Adrenal gland (tissue), 9 donors: ENCODE measurements at regions not wholly inside any gene's neighbourhood (a gene's known extent, or its start where the extent isn't known, plus 50 kb on each side); places are given as distances from the start of the nearest gene placed in this dataset.

ENCODE experiments used
- DNase-seq, 7 donors: peaks; one replicate each; pipeline ENCODE4 v3.0.0-alpha.2; 2019 to 2020
- H3K27ac ChIP-seq, 5 donors: fragments of 200-600 bp; sonication (generic) in 4 of 5; 1 replicate in 3 of 5; 2 replicates in 2 of 5; pipeline versions ENCODE4 v1.5.1 to v1.8.0; 2016 to 2020; ENCODE audit warnings: mild to moderate bottlenecking in 1 of 5
- H3K27me3 ChIP-seq: fragments of 200-600 bp; 2 replicates; pipeline ENCODE4 v1.8.0; 2021
- H3K36me3 ChIP-seq, 2 donors: fragments of 200-600 bp; replicated peaks in 1 of 2; 1 replicate in 1 of 2; 2 replicates in 1 of 2; pipeline versions ENCODE4 v1.5.1 to v1.8.0; 2018 to 2022
- H3K4me1 ChIP-seq, 2 donors: fragments of 200-600 bp; replicated peaks in 1 of 2; 1 replicate in 1 of 2; 2 replicates in 1 of 2; pipeline versions ENCODE4 v1.5.1 to v1.8.0; 2018 to 2021
- H3K4me3 ChIP-seq, 4 donors: fragments of 200-600 bp; sonication (generic) in 3 of 4; one replicate each; pipeline ENCODE4 v1.5.1; 2016 to 2018
- H3K9me3 ChIP-seq, 3 donors: fragments of 200-600 bp; sonication (generic) in 1 of 3; replicated peaks in 1 of 3; 1 replicate in 2 of 3; 2 replicates in 1 of 3; pipeline versions ENCODE4 v1.5.1 to v1.8.0; 2016 to 2021
- CTCF ChIP-seq, 6 experiments: fragments of 450-650 bp in 4 of 6; fragments of 200-600 bp in 2 of 6; sonication (generic) in 1 of 6; IDR thresholded peaks; 1 replicate in 5 of 6; 2 replicates in 1 of 6; pipeline versions ENCODE4 v1.5.1 to v1.8.0; 2016 to 2021; ENCODE audit warnings: antibody characterized with exemption in 6 of 6, mild to moderate bottlenecking in 2 of 6, moderate library complexity in 1 of 6
- POLR2A ChIP-seq, 2 donors: fragments of 450-650 bp; IDR thresholded peaks; one replicate each; pipeline ENCODE4 v1.6.1; 2017; ENCODE audit warnings: antibody characterized with exemption in 2 of 2, mild to moderate bottlenecking in 2 of 2, moderate library complexity in 1 of 2
- WGBS, 4 donors: extraction: QIAGEN DNeasy Blood & Tissue Kit in 2 of 4; methylation state at CpG; one replicate each; pipeline versions ENCODE4 v1.1.5 to v1.1.7; 2013 to 2017; 5-methylcytosine and 5-hydroxymethylcytosine counted together
- intact Hi-C, 2 donors: fragments of 100-400 bp; cut with DNase I; formaldehyde crosslinking; loops; one replicate each; pipeline versions ENCODE4 v1.14.1 to v1.15.0; 2022 to 2023
- donor health status: healthy with polysubstance abuse.
- donor health status: Bipolar disorder and iron deficiency.
- donor health status: DM: yes; HTN: yes; CAD: no.
- donor health status: DM: no; HTN: no; CAD: no.
- donor health status: DM: no; HTN: no; CAD: no.

DNA sequence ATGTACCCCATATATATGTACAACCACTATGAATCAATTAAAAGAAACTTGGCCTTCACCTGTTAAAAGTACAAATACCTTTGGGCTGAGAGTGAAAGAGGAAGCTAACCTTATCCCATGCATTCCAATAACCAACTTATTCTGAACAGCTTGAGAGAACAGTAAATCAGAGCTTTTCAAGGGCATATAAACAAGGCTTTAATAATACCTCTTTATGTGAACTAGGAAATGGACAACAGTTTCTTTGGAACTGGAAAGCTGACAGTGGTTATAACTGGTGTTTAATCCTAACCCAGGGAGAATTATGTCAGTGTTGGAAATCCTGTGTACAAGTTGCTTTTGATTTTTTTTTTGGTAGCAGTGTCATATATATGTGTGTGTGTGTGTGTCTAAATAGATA, 170.5 kb downstream of the TFAP2B start:
- Histone ChIP-seq H3K27me3 (no peaks in the 10 kb centered on the region), H3K4me3 (no peak overlapping the region), H3K36me3 (no peaks in the 10 kb centered on the region), H3K9me3 (no peaks in the 10 kb centered on the region), H3K4me1 (no peaks in the 10 kb centered on the region), H3K27ac (no peak overlapping the region)
- no peak for DNase-seq
- TF ChIP-seq CTCF (IDR thresholded peaks at IDR 0.05): no peak
- no peak for TF ChIP-seq POLR2A (IDR thresholded peaks at IDR 0.05)
- intact Hi-C loops: no loop called here

GRCh38 chr6:50990750-50991446, 172.2 kb downstream of the TFAP2B start:
- no peak for TF ChIP-seq CTCF (IDR thresholded peaks at IDR 0.05)
- no peak for TF ChIP-seq POLR2A (IDR thresholded peaks at IDR 0.05)
- no peak overlapping the region for H3K4me3 ChIP-seq
- no peak overlapping the region for H3K27ac ChIP-seq
- no peaks in the 10 kb centered on the region for H3K9me3 ChIP-seq
- H3K36me3 ChIP-seq: no peaks in the 10 kb centered on the region
- WGBS, 4 donors: 72 to 77% (median 73%) methylated on average over 7 of the region's 7 CpGs
- DNase-seq: no peak
- H3K4me1 ChIP-seq: no peaks in the 10 kb centered on the region
- H3K27me3 ChIP-seq: no peaks in the 10 kb centered on the region
- intact Hi-C loops: no loop called here

GRCh38 chr6:50992232-50992631, 173.6 kb downstream of the TFAP2B start:
- TF ChIP-seq POLR2A (IDR thresholded peaks at IDR 0.05) (no peak), CTCF (IDR thresholded peaks at IDR 0.05) (no peak)
- 72 to 94% (median 83%) methylated on average over 3 of the region's 3 CpGs for WGBS, 4 donors
- Histone ChIP-seq H3K4me1 (no peaks in the 10 kb centered on the region), H3K27ac (no peak overlapping the region), H3K27me3 (no peaks in the 10 kb centered on the region), H3K9me3 (no peaks in the 10 kb centered on the region), H3K36me3 (no peaks in the 10 kb centered on the region), H3K4me3 (no peak overlapping the region)
- DNase-seq: no peak
- intact Hi-C loops: no loop called here

DNA sequence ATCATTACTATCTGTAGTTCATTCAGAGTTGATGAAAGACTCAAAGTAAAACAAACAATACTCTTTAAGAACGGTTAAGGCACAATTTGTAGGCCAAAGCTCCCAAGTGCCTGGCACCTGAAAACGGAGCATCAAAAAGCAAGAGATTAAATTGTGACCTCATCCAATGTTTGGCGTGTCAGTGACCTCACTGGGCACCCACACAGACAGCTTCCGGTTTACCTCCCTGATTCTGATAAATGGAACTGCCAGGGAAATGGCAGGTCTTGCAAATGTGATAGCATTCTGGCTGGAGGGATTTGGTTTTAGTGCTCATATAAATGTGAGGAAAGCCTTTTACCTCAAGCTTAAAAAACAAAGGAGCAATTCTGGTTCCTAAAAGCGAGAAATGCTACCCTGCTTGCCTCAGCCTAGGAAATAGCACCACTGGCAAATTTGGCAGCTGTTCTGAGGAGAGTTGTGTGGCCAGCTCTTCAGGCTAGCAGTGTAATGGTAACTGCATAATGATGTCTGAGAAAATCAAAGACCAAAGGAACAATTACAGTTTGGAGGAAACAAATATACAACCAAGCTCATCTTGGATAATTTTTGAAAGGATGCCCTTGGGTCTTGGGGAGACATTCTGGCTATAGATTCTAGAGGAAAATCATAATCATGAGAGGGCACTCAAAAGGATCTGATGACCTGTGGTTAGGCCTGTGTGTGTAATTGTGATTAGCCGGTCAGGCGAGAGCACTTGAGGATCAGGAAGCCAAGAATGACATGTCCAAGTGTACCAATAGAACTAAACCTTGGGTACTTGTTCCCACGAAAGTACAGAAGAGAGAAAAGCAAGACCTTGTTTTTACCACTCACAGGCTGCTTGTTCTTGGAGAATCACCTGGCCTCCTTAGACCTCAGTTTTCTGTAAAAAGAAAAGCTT, 174.3 kb downstream of the TFAP2B start:
- Histone ChIP-seq H3K4me3 (no peak overlapping the region), H3K36me3 (no peaks in the 10 kb centered on the region), H3K9me3 (no peaks in the 10 kb centered on the region), H3K27ac (no peak overlapping the region), H3K4me1 (no peaks in the 10 kb centered on the region), H3K27me3 (no peaks in the 10 kb centered on the region)
- intact Hi-C loops: no loop called here
- TF ChIP-seq CTCF (IDR thresholded peaks at IDR 0.05) (no peak), POLR2A (IDR thresholded peaks at IDR 0.05) (no peak)
- 74 to 81% (median 76%) methylated on average over 8 of the region's 8 CpGs for WGBS, 4 donors
- no peak for DNase-seq
